Right atrium auricular region (tissue), 2 donors: ENCODE measurements at regions not wholly inside any gene's neighbourhood (a gene's known extent, or its start where the extent isn't known, plus 50 kb on each side); places are given as distances from the start of the nearest gene placed in this dataset.

Experiments
- DNase-seq: peaks from one replicate; pipeline ENCODE4 v3.0.0-alpha.2; 2019; ENCODE audit warnings: low spot score
- H3K27ac ChIP-seq, 2 donors: fragments of 200-600 bp; sonication (generic); 1 replicate in 1 of 2; 2 replicates in 1 of 2; pipeline ENCODE4 v1.5.1; 2016 to 2019
- H3K27me3 ChIP-seq, 2 donors: fragments of 200-600 bp; sonication (generic); one replicate each; pipeline versions ENCODE4 v1.5.1 to v1.6.0; 2017 to 2019
- H3K36me3 ChIP-seq: fragments of 200-600 bp; sonication (generic); one replicate; pipeline ENCODE4 v1.5.1; 2016
- H3K4me1 ChIP-seq, 2 donors: fragments of 200-600 bp; sonication (generic); one replicate each; pipeline versions ENCODE4 v1.5.1 to v1.6.0; 2017 to 2019
- H3K4me3 ChIP-seq, 2 donors: fragments of 200-600 bp; sonication (generic); 1 replicate in 1 of 2; 2 replicates in 1 of 2; pipeline ENCODE4 v1.5.1; 2017 to 2019; ENCODE audit warnings: mild to moderate bottlenecking in 1 of 2, moderate library complexity in 1 of 2
- H3K9me3 ChIP-seq, 2 donors: fragments of 200-600 bp; sonication (generic); one replicate each; pipeline ENCODE4 v1.5.1; 2019
- TF ChIP-seq, protein P1 (sequence below), 2 donors: fragments of 200-600 bp; sonication (generic); IDR thresholded peaks; one replicate each; pipeline ENCODE4 v1.5.1; 2019; ENCODE audit warnings: antibody characterized with exemption in 2 of 2

DNA sequence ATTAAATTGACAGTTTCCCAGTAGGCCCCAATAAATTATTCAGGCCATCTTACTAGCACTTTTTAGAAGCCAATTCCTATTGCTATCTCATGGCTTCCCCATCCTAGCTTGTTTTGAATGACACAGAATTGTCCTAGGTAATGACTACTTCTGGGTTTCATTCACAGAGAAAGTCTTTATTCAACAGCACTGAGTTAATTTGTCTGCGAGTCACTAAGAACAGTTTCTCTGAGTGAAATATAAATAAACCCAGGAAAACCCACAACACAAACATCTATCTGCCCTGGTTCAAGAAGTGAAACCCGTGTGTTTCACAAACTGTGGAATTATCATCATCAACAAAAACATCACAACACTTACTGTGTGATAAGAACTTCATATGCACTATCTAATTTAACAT lies 1366.8 kb downstream of the EPHA7 start:
- no peaks in the 10 kb centered on the region for H3K9me3 ChIP-seq
- H3K4me1 ChIP-seq, result no peaks in the 10 kb centered on the region
- TF ChIP-seq, protein P1, sequence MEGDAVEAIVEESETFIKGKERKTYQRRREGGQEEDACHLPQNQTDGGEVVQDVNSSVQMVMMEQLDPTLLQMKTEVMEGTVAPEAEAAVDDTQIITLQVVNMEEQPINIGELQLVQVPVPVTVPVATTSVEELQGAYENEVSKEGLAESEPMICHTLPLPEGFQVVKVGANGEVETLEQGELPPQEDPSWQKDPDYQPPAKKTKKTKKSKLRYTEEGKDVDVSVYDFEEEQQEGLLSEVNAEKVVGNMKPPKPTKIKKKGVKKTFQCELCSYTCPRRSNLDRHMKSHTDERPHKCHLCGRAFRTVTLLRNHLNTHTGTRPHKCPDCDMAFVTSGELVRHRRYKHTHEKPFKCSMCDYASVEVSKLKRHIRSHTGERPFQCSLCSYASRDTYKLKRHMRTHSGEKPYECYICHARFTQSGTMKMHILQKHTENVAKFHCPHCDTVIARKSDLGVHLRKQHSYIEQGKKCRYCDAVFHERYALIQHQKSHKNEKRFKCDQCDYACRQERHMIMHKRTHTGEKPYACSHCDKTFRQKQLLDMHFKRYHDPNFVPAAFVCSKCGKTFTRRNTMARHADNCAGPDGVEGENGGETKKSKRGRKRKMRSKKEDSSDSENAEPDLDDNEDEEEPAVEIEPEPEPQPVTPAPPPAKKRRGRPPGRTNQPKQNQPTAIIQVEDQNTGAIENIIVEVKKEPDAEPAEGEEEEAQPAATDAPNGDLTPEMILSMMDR (IDR thresholded peaks at IDR 0.05), result no peak
- H3K4me3 ChIP-seq, result no peak overlapping the region
- H3K36me3 ChIP-seq, result no peaks in the 10 kb centered on the region
- H3K27ac ChIP-seq, result no peak overlapping the region
- no peaks in the 10 kb centered on the region for H3K27me3 ChIP-seq
- no peak for DNase-seq

DNA sequence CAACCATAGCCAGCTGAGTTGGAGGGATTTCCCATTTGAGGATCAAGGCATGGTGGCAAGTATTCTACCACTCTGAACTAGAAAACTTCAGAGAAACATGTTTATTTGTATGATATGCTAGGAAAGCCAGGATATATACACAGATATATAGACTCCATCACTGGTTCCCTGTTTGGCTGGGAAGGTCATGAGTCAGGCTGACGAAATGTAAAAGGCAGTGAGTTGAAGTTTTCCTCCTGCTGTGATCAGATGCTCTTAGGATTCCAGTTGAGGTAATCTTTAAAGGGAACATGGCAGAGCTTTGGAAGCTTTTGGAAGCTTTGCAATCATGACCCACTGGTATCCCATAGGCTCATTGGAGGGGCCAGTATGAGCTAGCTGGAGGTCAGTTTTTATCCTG lies 1369.1 kb downstream of the EPHA7 start:
- Histone ChIP-seq H3K4me1 (no peaks in the 10 kb centered on the region), H3K36me3 (no peaks in the 10 kb centered on the region), H3K9me3 (no peaks in the 10 kb centered on the region), H3K4me3 (no peak overlapping the region), H3K27me3 (no peaks in the 10 kb centered on the region), H3K27ac (no peak overlapping the region)
- no peak for DNase-seq
- TF ChIP-seq, protein P1 (IDR thresholded peaks at IDR 0.05), result no peak

DNA sequence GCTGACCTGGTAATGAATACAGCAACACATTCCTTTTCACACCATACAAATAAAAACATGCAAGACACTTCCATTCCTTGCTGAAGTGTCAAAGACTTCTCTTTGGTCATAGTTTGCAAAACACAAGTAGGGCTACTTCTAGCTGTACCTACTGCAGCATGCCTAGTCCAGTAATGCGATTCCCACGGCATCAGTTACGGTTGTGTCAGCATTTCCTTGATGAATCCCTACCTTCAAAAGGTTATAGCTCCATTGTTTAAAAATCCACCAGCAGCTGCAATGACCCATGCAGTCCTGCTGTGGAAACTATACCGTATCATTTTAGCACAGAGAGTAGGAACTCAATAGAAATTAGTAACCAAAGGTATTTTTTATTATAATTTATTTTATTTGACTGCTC lies 1371.5 kb downstream of the EPHA7 start:
- H3K36me3 ChIP-seq, result no peaks in the 10 kb centered on the region
- no peaks in the 10 kb centered on the region for H3K9me3 ChIP-seq
- H3K4me3 ChIP-seq, result no peak overlapping the region
- H3K4me1 ChIP-seq, result no peaks in the 10 kb centered on the region
- H3K27me3 ChIP-seq, result no peaks in the 10 kb centered on the region
- TF ChIP-seq, protein P1 (IDR thresholded peaks at IDR 0.05), result no peak
- no peak for DNase-seq
- no peak overlapping the region for H3K27ac ChIP-seq

DNA sequence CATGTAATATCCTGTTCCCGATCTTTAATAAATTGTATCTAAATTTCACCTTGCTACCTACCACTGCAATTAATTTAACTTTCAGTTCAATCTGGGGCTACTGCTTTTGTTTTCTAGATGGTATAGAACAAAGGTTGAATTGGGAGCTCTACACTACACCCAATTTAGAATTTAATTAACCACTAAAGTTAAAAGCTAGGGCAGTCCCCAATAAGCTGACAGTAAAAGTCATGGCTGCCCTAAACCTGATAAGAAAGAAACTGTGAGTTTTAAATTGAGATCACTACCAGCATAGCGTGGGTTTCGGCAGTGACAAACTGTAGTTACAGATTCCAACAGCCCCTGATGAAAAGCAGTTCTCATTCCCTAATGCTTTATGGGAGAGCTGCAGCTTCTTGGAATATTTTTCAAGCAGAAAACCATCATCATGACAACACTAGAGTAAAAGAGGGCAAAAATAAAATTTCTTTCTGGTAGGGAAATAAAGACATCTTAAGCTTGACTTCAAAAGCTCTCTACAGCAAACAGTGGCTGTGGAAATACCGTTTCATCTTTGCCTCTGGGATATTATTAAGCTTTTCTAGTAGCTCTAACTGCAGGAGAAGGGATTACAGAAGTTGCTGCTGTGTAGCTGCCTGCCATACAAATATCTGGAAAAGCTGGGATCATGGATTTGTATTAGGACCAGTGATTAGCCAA lies 1372.1 kb downstream of the EPHA7 start:
- Histone ChIP-seq H3K27me3 (no peaks in the 10 kb centered on the region), H3K9me3 (no peaks in the 10 kb centered on the region), H3K4me1 (no peaks in the 10 kb centered on the region), H3K4me3 (no peak overlapping the region), H3K36me3 (no peaks in the 10 kb centered on the region), H3K27ac (no peak overlapping the region)
- DNase-seq, result no peak
- TF ChIP-seq, protein P1 (IDR thresholded peaks at IDR 0.05), result no peak

DNA sequence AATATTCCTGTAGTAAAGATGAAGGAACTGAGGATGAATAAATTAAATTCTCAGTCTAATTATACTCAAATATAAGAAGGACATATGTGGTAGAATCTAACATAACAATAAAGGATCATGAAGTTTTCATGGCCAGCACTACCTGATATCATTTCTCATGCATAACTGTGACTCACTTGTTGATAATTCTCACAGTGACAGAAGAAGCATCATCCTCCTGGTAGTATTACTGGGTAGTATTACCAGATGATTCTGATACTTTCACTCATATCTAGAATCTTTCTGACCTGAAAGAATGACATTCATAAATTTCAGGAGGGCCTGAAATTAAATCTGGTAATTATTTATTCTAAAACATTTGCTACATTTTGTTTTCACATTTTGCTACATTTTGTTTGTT lies 1375.0 kb downstream of the EPHA7 start:
- Histone ChIP-seq H3K9me3 (no peaks in the 10 kb centered on the region), H3K4me1 (no peaks in the 10 kb centered on the region), H3K27ac (no peak overlapping the region), H3K27me3 (no peaks in the 10 kb centered on the region), H3K36me3 (no peaks in the 10 kb centered on the region), H3K4me3 (no peak overlapping the region)
- TF ChIP-seq, protein P1 (IDR thresholded peaks at IDR 0.05), result no peak
- no peak for DNase-seq

DNA sequence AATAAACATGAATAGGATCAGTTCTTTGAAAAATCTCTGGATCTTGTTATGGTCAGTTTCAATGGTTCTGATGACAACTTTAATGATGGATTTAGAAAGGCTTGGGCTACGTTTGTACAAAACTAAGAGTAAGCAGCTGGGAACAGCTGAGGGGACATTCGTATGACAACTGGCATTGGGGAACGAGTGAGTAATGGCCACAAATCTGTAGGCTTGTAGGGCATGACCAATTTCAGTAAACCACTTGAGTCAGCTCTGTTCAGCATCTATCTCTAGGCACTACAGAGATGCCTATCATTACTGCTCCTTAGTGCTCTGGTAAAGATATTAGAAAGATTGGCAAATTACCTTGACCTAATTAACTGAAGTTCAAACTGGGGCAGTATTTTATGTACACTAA lies 1375.6 kb downstream of the EPHA7 start:
- Histone ChIP-seq H3K36me3 (no peaks in the 10 kb centered on the region), H3K9me3 (no peaks in the 10 kb centered on the region), H3K4me3 (no peak overlapping the region), H3K4me1 (no peaks in the 10 kb centered on the region), H3K27ac (no peak overlapping the region), H3K27me3 (no peaks in the 10 kb centered on the region)
- TF ChIP-seq, protein P1 (IDR thresholded peaks at IDR 0.05), result no peak
- no peak for DNase-seq
